HEK293T (cell line): ENCODE measurements at regions not wholly inside any gene's neighbourhood (a gene's known extent, or its start where the extent isn't known, plus 50 kb on each side); places are given as distances from the start of the nearest gene placed in this dataset.

Experiments
- CTCF ChIA-PET: fragments of 350-600 bp; formaldehyde crosslinking; extraction: SDS; loops from one replicate; lab custom pipeline; 2021; ENCODE audit warnings: antibody characterized with exemption, inconsistent platforms; lab: Yijun Ruan, JAX
- POLR2A ChIA-PET: fragments of 350-600 bp; formaldehyde crosslinking; extraction: SDS; loops from one replicate; lab custom pipeline; 2020; ENCODE audit warnings: antibody characterized with exemption, inconsistent platforms; lab: Yijun Ruan, JAX
- DNase-seq: peaks from one replicate; pipeline ENCODE4 v3.0.0; 2012; ENCODE audit warnings: mixed read lengths; ENCODE audit errors: extremely low spot score
- ARNT ChIP-seq: fragments of 450-650 bp; IDR thresholded peaks from 2 replicates; pipeline ENCODE4 v1.6.1; 2017; ENCODE audit warnings: mild to moderate bottlenecking
- BHLHE40 ChIP-seq: fragments of 450-650 bp; IDR thresholded peaks from 2 replicates; pipeline ENCODE4 v1.6.1; 2016; ENCODE audit warnings: mild to moderate bottlenecking, moderate library complexity, borderline replicate concordance
- CTBP1 ChIP-seq: fragments of 450-650 bp; IDR thresholded peaks from 2 replicates; pipeline ENCODE4 v1.6.1; 2016; ENCODE audit warnings: borderline replicate concordance
- ELF4 ChIP-seq: fragments of 450-650 bp; IDR thresholded peaks from 2 replicates; pipeline ENCODE4 v1.6.1; 2017; ENCODE audit warnings: antibody characterized with exemption
- FOXA1 ChIP-seq: fragments of 450-650 bp; IDR thresholded peaks from 2 replicates; pipeline ENCODE4 v1.6.1; 2016; ENCODE audit warnings: mild to moderate bottlenecking
- FOXK2 ChIP-seq: fragments of 450-650 bp; IDR thresholded peaks from 2 replicates; pipeline ENCODE4 v1.6.1; 2016; ENCODE audit warnings: mild to moderate bottlenecking
- FOXM1 ChIP-seq: fragments of 450-650 bp; IDR thresholded peaks from 2 replicates; pipeline ENCODE4 v1.6.1; 2017; ENCODE audit warnings: mild to moderate bottlenecking, borderline replicate concordance
- HDGF ChIP-seq: fragments of 450-650 bp; IDR thresholded peaks from 2 replicates; pipeline ENCODE4 v1.6.1; 2017; ENCODE audit warnings: antibody characterized with exemption, borderline replicate concordance
- L3MBTL2 ChIP-seq: fragments of 450-650 bp; conservative IDR thresholded peaks from 2 replicates; pipeline ENCODE4 v1.6.1; 2016; ENCODE audit warnings: mild to moderate bottlenecking
- LEF1 ChIP-seq: fragments of 450-650 bp; IDR thresholded peaks from 2 replicates; pipeline ENCODE4 v1.6.1; 2017; ENCODE audit warnings: mild to moderate bottlenecking, borderline replicate concordance
- NFRKB ChIP-seq: fragments of 450-650 bp; IDR thresholded peaks from 2 replicates; pipeline ENCODE4 v1.6.1; 2016; ENCODE audit warnings: mild to moderate bottlenecking, moderate library complexity
- PKNOX1 ChIP-seq: fragments of 450-650 bp; IDR thresholded peaks from 2 replicates; pipeline ENCODE4 v1.6.1; 2016
- SP1 ChIP-seq: fragments of 450-650 bp; IDR thresholded peaks from 2 replicates; pipeline ENCODE4 v1.6.1; 2017
- SUZ12 ChIP-seq: fragments of 450-650 bp; IDR thresholded peaks from 2 replicates; pipeline ENCODE4 v1.6.1; 2016; ENCODE audit warnings: mild to moderate bottlenecking
- TARDBP ChIP-seq: fragments of 450-650 bp; IDR thresholded peaks from 2 replicates; pipeline ENCODE4 v1.6.1; 2016
- ZNF384 ChIP-seq: fragments of 450-650 bp; IDR thresholded peaks from 2 replicates; pipeline ENCODE4 v1.6.1; 2016

GRCh38 chr10:128751851-128752250, 625.6 kb upstream of the MKI67 start:
- no peak for TF ChIP-seq ZNF384
- no peak for TF ChIP-seq HDGF
- no peak for TF ChIP-seq SUZ12
- no peak for TF ChIP-seq PKNOX1
- no peak for TF ChIP-seq SP1
- no peak for TF ChIP-seq FOXM1
- TF ChIP-seq TARDBP = no peak
- TF ChIP-seq FOXA1 = no peak
- TF ChIP-seq ELF4 = no peak
- no peak for TF ChIP-seq ARNT
- TF ChIP-seq CTBP1 = no peak
- no peak for TF ChIP-seq FOXK2
- no peak for TF ChIP-seq L3MBTL2
- TF ChIP-seq LEF1 = no peak
- no peak for TF ChIP-seq BHLHE40
- TF ChIP-seq NFRKB = no peak
- ChIA-PET CTCF (no interaction called here), POLR2A (no interaction called here)
- DNase-seq = no peak

- CTCF ChIA-PET = no interaction called here
- TF ChIP-seq PKNOX1 = no peak
- no peak for TF ChIP-seq CTBP1
- TF ChIP-seq SUZ12 = no peak
- POLR2A ChIA-PET = no interaction called here
- no peak for DNase-seq
Measured at GRCh38 chr10:128759174-128759573, 633.0 kb upstream of the MKI67 start.

DNA sequence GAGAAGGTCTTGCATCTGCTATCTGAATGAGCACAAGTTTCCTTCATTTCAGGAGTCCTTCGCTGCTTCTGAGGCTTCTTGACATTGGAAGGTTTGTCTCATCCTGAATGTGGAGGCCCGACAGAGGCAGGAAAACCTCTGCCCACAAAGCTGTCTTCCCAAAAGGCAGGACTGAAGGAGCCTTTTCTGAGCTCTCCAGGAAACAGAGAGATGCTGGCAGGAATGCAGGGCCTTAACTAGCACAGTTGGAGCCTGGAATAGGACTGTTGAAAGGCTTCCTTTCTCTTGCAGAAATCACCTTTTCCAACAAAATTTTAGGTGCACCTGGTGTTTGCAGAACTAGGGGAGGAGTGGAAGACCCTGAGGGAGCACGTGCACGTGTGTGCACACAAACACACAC, 637.4 kb upstream of the MKI67 start:
- no peak for TF ChIP-seq FOXA1
- TF ChIP-seq LEF1 = no peak
- TF ChIP-seq PKNOX1 = no peak
- no peak for TF ChIP-seq SUZ12
- DNase-seq = no peak
- POLR2A ChIA-PET = no interaction called here
- CTCF ChIA-PET = no interaction called here

DNA sequence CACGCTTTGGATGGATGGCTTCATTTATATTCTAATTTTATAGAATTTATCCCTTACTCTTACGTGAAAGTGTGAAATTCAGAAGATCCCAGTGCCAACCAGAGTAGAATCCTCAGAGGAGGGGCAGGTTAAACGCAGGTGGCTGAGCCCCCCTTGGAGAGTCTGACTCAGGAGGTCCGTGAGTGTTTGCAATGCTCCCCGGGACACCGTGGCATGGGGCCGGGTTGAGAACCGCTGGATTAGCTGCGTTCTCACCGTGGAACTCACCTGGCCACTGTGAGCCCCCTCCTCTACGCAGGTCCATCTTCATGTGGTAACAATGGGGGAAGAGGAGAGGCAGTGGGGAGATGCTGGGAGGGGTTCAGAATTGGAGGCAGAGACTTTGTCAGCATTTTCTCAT, 638.0 kb upstream of the MKI67 start:
- ChIA-PET POLR2A (no interaction called here), CTCF (no interaction called here)
- DNase-seq = no peak
- TF ChIP-seq NFRKB = no peak
- TF ChIP-seq SUZ12 = no peak
- TF ChIP-seq BHLHE40 = no peak
- TF ChIP-seq PKNOX1 = no peak
- no peak for TF ChIP-seq ZNF384
- no peak for TF ChIP-seq ARNT
- no peak for TF ChIP-seq CTBP1
- TF ChIP-seq FOXK2 = no peak
- TF ChIP-seq HDGF = no peak
- TF ChIP-seq TARDBP = no peak
- no peak for TF ChIP-seq FOXA1
- no peak for TF ChIP-seq FOXM1
- TF ChIP-seq LEF1 = no peak
- TF ChIP-seq L3MBTL2 = no peak
- TF ChIP-seq ELF4 = no peak
- no peak for TF ChIP-seq SP1

DNA sequence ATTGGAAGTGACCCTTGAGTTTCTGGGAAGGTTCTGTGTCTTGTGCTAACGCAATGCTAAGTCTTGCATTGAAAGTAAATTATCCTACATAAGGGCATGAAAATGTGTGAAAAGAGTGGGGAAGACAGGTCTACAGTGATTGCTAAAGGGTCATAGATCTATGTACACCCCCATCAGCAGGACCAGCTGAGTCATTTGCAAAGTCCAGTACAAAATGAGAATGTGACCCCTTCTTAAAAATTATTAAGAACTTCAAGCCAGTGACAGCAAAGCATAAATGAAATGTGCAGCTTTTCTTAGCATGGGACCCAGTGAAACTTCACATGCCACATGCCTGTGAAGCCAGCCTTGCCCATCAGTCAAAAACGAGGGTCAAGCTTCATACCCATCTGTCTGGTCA, 640.7 kb upstream of the MKI67 start:
- CTCF ChIA-PET = no interaction called here
- TF ChIP-seq SUZ12 (no peak), ZNF384 (no peak), BHLHE40 (no peak), PKNOX1 (no peak), CTBP1 (no peak), FOXK2 (no peak), NFRKB (no peak), ARNT (no peak), FOXA1 (no peak), SP1 (no peak), TARDBP (no peak), ELF4 (no peak)
- DNase-seq = no peak
- POLR2A ChIA-PET = no interaction called here

DNA sequence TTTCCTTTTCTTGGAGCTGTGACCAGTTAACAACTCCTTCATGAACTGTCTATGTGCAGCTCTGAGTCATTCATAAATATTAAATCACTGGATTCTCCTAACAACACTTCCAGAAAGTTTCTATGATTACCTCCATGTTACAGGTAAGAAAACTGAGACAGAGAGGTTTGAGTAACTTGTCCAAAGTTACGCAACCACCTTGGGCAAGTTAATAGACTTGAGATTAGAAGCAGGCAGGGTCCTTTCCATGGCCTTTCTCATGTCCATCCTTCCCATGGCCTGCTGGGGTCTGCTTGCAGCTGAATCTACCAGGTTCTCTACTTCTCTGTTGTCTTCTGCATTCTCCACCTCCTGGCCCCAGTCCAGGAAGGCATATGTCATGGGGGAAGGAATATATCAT, 648.8 kb upstream of the MKI67 start:
- no peak for DNase-seq
- TF ChIP-seq FOXA1 (no peak), L3MBTL2 (no peak), CTBP1 (no peak), TARDBP (no peak), NFRKB (no peak), PKNOX1 (no peak), LEF1 (no peak), SUZ12 (no peak), BHLHE40 (no peak), HDGF (no peak), ELF4 (no peak), FOXM1 (no peak), SP1 (no peak), ZNF384 (no peak), FOXK2 (no peak), ARNT (no peak)
- ChIA-PET CTCF (no interaction called here), POLR2A (no interaction called here)
